ENCODE measurements at regions not wholly inside any gene's neighbourhood (a gene's known extent, or its start where the extent isn't known, plus 50 kb on each side); places are given as distances from the start of the nearest gene placed in this dataset.

DNA sequence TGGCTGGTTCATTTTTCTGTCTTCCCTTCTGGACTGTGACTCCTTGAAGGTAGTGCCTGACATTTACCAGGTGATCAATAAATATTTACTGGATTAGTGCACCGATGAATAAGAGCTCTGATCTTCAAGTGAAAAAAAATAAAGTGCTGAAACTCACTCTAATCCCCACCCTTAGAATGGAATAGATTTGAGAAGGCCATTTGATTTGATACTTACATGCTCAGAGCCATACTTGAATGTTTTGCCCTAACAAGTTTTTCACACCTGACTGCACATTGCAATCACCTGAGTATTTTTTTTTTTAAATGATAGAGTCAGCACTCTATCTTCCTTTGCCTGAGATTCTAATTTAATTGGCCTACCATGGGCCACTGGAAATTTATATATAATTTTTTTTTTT is 105.7 kb downstream of the LRRC70 start:
- no peak for TF ChIP-seq POLR2A (IDR thresholded peaks at IDR 0.05)
- TF ChIP-seq, protein P1, sequence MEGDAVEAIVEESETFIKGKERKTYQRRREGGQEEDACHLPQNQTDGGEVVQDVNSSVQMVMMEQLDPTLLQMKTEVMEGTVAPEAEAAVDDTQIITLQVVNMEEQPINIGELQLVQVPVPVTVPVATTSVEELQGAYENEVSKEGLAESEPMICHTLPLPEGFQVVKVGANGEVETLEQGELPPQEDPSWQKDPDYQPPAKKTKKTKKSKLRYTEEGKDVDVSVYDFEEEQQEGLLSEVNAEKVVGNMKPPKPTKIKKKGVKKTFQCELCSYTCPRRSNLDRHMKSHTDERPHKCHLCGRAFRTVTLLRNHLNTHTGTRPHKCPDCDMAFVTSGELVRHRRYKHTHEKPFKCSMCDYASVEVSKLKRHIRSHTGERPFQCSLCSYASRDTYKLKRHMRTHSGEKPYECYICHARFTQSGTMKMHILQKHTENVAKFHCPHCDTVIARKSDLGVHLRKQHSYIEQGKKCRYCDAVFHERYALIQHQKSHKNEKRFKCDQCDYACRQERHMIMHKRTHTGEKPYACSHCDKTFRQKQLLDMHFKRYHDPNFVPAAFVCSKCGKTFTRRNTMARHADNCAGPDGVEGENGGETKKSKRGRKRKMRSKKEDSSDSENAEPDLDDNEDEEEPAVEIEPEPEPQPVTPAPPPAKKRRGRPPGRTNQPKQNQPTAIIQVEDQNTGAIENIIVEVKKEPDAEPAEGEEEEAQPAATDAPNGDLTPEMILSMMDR (IDR thresholded peaks at IDR 0.05) = no peak
- no peak overlapping the region for H3K27ac ChIP-seq
- H3K27me3 ChIP-seq = no peaks in the 10 kb centered on the region
- no peaks in the 10 kb centered on the region for H3K36me3 ChIP-seq (replicated peaks in 1 of 2)
- 83 to 92% (median 90%) methylated on average over 1 of the region's 1 CpG for WGBS, 4 donors
- H3K9me3 ChIP-seq (replicated peaks in 1 of 3) = no peaks in the 10 kb centered on the region
- intact Hi-C loops (cut with DNase I) = no loop called here
- no peak overlapping the region for H3K4me3 ChIP-seq
- H3K4me1 ChIP-seq (replicated peaks in 1 of 2) = no peaks in the 10 kb centered on the region
- no peak for DNase-seq

DNA sequence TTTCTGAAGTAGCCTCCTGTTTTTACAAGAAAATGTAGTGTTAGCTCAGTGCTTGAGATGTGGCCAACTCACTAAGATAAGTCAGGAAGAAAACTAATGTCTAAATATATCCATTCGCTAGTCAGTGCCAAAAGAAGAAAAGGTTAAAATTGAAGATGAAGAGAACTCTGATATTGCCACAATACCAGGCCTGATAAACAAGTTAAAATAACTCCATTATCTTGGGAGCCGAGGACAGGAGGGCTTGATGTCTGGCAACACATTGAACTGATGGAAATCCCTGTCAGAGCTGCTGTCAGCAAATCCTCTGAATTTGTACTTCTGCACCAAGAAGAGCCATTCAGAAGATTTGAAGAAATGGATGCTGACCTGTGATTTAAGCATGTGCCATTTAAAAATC is 103.4 kb downstream of the LRRC70 start:
- Histone ChIP-seq H3K36me3 (replicated peaks in 1 of 2) (no peaks in the 10 kb centered on the region), H3K27me3 (no peaks in the 10 kb centered on the region), H3K4me1 (replicated peaks in 1 of 2) (no peaks in the 10 kb centered on the region), H3K9me3 (replicated peaks in 1 of 3) (no peaks in the 10 kb centered on the region), H3K4me3 (no peak overlapping the region), H3K27ac (no peak overlapping the region)
- DNase-seq = no peak
- intact Hi-C loops (cut with DNase I) = no loop called here
- 29 to 66% (median 43%) methylated on average over 2 of the region's 2 CpGs for WGBS, 4 donors
- TF ChIP-seq POLR2A (IDR thresholded peaks at IDR 0.05) = no peak

DNA sequence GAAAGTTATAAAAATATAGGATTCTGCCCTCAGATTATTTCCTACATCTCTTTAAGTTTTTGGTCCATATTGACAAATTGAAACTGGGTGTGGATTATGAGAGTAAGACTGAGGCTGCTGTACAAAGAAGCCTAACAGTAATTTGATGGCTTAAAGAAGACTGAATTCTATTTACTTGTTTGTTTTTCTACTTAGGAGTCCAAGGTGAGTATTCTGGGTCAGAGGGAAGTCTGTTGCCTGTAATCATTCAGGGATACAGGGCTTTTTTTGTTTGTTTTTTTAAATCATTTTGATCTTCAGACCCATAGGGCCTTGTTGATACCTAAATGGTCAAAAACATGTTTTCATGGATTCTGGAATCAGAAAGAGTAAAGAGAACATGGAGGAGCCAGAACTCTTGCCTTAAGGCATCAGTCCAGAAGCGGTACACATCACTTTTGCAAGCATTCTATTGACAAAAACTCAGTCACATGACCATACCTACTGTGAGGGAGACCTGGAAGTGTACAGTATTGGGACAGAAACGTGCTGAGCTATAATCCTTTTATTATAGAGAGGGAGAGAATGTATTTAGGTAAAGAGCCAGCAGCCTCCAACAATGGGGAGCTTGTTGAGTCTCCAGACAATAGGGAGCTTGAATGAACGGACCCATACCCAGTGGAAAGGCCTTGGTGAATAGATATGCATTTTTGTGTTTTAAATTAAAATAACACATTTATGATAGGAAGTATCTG is 102.7 kb downstream of the LRRC70 start:
- no peaks in the 10 kb centered on the region for H3K27me3 ChIP-seq
- no peaks in the 10 kb centered on the region for H3K36me3 ChIP-seq (replicated peaks in 1 of 2)
- DNase-seq = no peak
- 73 to 82% (median 75%) methylated on average over 3 of the region's 3 CpGs for WGBS, 4 donors
- H3K4me1 ChIP-seq (replicated peaks in 1 of 2) = no peaks in the 10 kb centered on the region
- intact Hi-C loops (cut with DNase I) = no loop called here
- no peaks in the 10 kb centered on the region for H3K9me3 ChIP-seq (replicated peaks in 1 of 3)
- H3K4me3 ChIP-seq = no peak overlapping the region
- H3K27ac ChIP-seq = no peak overlapping the region
- TF ChIP-seq, protein P1 (IDR thresholded peaks at IDR 0.05) = no peak
- no peak for TF ChIP-seq POLR2A (IDR thresholded peaks at IDR 0.05)

DNA sequence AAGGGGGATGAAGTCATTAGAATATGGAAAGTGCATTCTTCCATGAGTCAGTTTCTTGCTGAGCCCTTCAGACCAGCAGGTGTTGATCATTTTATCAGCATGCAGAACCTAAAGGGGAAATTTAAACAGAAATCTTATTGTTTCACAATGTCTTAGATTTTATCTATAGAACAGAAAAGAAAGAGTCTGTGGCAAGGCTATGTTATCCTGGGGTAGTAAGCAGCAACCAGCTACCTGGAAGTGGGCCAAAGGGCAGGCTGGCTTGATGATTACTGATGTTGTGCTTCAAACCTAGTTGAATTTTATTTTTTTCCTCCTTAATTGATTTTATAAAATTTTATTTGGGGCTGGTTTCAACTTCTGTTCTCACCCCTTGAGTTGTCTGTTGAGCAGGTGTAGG is 101.5 kb downstream of the LRRC70 start:
- intact Hi-C loops (cut with DNase I) = no loop called here
- H3K4me1 ChIP-seq (replicated peaks in 1 of 2) = no peaks in the 10 kb centered on the region
- no peaks in the 10 kb centered on the region for H3K27me3 ChIP-seq
- no peak for TF ChIP-seq POLR2A (IDR thresholded peaks at IDR 0.05)
- TF ChIP-seq, protein P1 (IDR thresholded peaks at IDR 0.05) = no peak
- no peak for DNase-seq
- H3K4me3 ChIP-seq = no peak overlapping the region
- H3K9me3 ChIP-seq (replicated peaks in 1 of 3) = no peaks in the 10 kb centered on the region
- H3K36me3 ChIP-seq (replicated peaks in 1 of 2) = no peaks in the 10 kb centered on the region
- H3K27ac ChIP-seq = no peak overlapping the region
